IMR-90 (cell line): ENCODE measurements at regions not wholly inside any gene's neighbourhood (a gene's known extent, or its start where the extent isn't known, plus 50 kb on each side); places are given as distances from the start of the nearest gene placed in this dataset.

Source experiments
- BHLHE40 ChIP-seq: fragments of 150-350 bp; IDR thresholded peaks from 2 replicates; pipeline ENCODE4 v1.6.1; 2016; ENCODE audit warnings: mild to moderate bottlenecking, low read depth, low read length
- CEBPB ChIP-seq: IDR thresholded peaks from 2 replicates; pipeline ENCODE4 v1.6.1; 2012; ENCODE audit warnings: low read depth, low read length, improper control_type of control experiment
- CHD1 ChIP-seq: IDR thresholded peaks from 2 replicates; pipeline ENCODE4 v1.6.1; 2012; ENCODE audit warnings: low read depth, low read length, improper control_type of control experiment
- CTCF ChIP-seq: conservative IDR thresholded peaks from 2 replicates; pipeline ENCODE4 v1.5.1; 2012; ENCODE audit warnings: mild to moderate bottlenecking, low read depth, low read length, improper control_type of control experiment
- FOS ChIP-seq: fragments of 150-350 bp; IDR thresholded peaks from 2 replicates; pipeline ENCODE4 v1.6.1; 2016; ENCODE audit warnings: low read depth, low read length
- MAFK ChIP-seq: IDR thresholded peaks from 2 replicates; pipeline ENCODE4 v1.6.1; 2012; ENCODE audit warnings: low read depth, low read length, improper control_type of control experiment
- MAZ ChIP-seq: IDR thresholded peaks from 2 replicates; pipeline ENCODE4 v1.6.1; 2012; ENCODE audit warnings: low read depth, mild to moderate bottlenecking, low read length, improper control_type of control experiment, moderate library complexity, borderline replicate concordance
- POLR2A ChIP-seq: IDR thresholded peaks from 2 replicates; pipeline ENCODE4 v1.6.1; 2012; ENCODE audit warnings: mild to moderate bottlenecking, low read depth, low read length
- RAD21 ChIP-seq: IDR thresholded peaks from 2 replicates; pipeline ENCODE4 v1.6.1; 2012; ENCODE audit warnings: low read length, improper control_type of control experiment
- RCOR1 ChIP-seq: IDR thresholded peaks from 2 replicates; pipeline ENCODE4 v1.6.1; 2012; ENCODE audit warnings: mild to moderate bottlenecking, low read length, improper control_type of control experiment; ENCODE audit not compliant: insufficient replicate concordance
- RFX5 ChIP-seq: IDR thresholded peaks from 2 replicates; pipeline ENCODE4 v1.8.0; 2012; ENCODE audit warnings: low read depth, mild to moderate bottlenecking, low read length, moderate library complexity
- SMC3 ChIP-seq: fragments of 150-350 bp; IDR thresholded peaks from 2 replicates; pipeline ENCODE4 v1.6.1; 2016; ENCODE audit warnings: low read depth, mild to moderate bottlenecking, antibody characterized with exemption, low read length, moderate library complexity

GRCh38 chr17:36777118-36777517 lies 160.2 kb upstream of the LHX1 start:
- TF ChIP-seq CTCF (no peak), RCOR1 (no peak), MAFK (no peak), CEBPB (no peak), BHLHE40 (no peak), SMC3 (no peak), POLR2A (no peak), RAD21 (no peak), MAZ (no peak), RFX5 (no peak), CHD1 (no peak), FOS (no peak)
